ENCODE measurements at regions not wholly inside any gene's neighbourhood (a gene's known extent, or its start where the extent isn't known, plus 50 kb on each side); places are given as distances from the start of the nearest gene placed in this dataset.
"Not testable (repeated sequence)": the region's sequence is repeated elsewhere in the genome, so short reads cannot be mapped to it uniquely, and the experiment has no call there.

- Mint-ChIP-seq H3K4me1 (no peaks in the 10 kb centered on the region), H3K9me3 (peaks cover 4 to 10% (median 9%) of the 10 kb centered on the region in 7 donors), H3K27ac (no peak overlapping the region), H3K36me3 (no peaks in the 10 kb centered on the region), H3K27me3 (no peaks in the 10 kb centered on the region), H3K4me3 (no peak overlapping the region)
- no peak overlapping the region for H3K27ac ChIP-seq (ENCODE audit: insufficient read depth, low read length, poor library complexity, severe bottlenecking)
- peaks cover 0 to 1% of the 10 kb centered on the region in 2 experiments for H3K9me3 ChIP-seq (ENCODE audit: control insufficient read depth in 2 of 2, low read length in 2 of 2)
- H3K27me3 ChIP-seq (ENCODE audit: control insufficient read depth, insufficient read depth, low read length) = no peaks in the 10 kb centered on the region
- no peaks in the 10 kb centered on the region for H3K4me1 ChIP-seq (ENCODE audit: control insufficient read depth, insufficient read depth, low read length, poor library complexity, severe bottlenecking)
- ATAC-seq (ENCODE audit: low read depth in 2 of 2) (no peak), DNase-seq (no peak)
- no peaks in the 10 kb centered on the region for H3K36me3 ChIP-seq (ENCODE audit: control insufficient read depth, insufficient read depth, low read length)
- no peak overlapping the region for H3K4me3 ChIP-seq (ENCODE audit: low read depth, low read length)
Measured at GRCh38 chr20:55094353-55094861, 619.0 kb downstream of the DOK5 start.

- Mint-ChIP-seq H3K27ac (peak overlapping the region in 1 of 3 donors; percentile 29), H3K27me3 (no peaks in the 10 kb centered on the region), H3K4me1 (no peaks in the 10 kb centered on the region), H3K36me3 (no peaks in the 10 kb centered on the region), H3K4me3 (no peak overlapping the region), H3K9me3 (peaks cover 6 to 11% (median 9%) of the 10 kb centered on the region in 7 donors)
- H3K36me3 ChIP-seq (ENCODE audit: control insufficient read depth, insufficient read depth, low read length) = no peaks in the 10 kb centered on the region
- no peaks in the 10 kb centered on the region for H3K27me3 ChIP-seq (ENCODE audit: control insufficient read depth, insufficient read depth, low read length)
- peaks cover 1 to 3% of the 10 kb centered on the region in 2 experiments for H3K9me3 ChIP-seq (ENCODE audit: control insufficient read depth in 2 of 2, low read length in 2 of 2)
- no peak for ATAC-seq (ENCODE audit: low read depth in 2 of 2)
- no peaks in the 10 kb centered on the region for H3K4me1 ChIP-seq (ENCODE audit: control insufficient read depth, insufficient read depth, low read length, poor library complexity, severe bottlenecking)
- no peak overlapping the region for H3K27ac ChIP-seq (ENCODE audit: insufficient read depth, low read length, poor library complexity, severe bottlenecking)
- H3K4me3 ChIP-seq (ENCODE audit: low read depth, low read length) = no peak overlapping the region
- DNase-seq = no peak
Measured at GRCh38 chr20:55090286-55090685, 614.9 kb downstream of the DOK5 start.

GRCh38 chr20:55086421-55086820 is 611.0 kb downstream of the DOK5 start:
- no peak overlapping the region for H3K4me3 Mint-ChIP-seq
- H3K27ac Mint-ChIP-seq = no peak overlapping the region
- no peaks in the 10 kb centered on the region for H3K27me3 ChIP-seq (ENCODE audit: control insufficient read depth, insufficient read depth, low read length)
- no peaks in the 10 kb centered on the region for H3K4me1 Mint-ChIP-seq
- ATAC-seq (ENCODE audit: low read depth in 2 of 2) (no peak), DNase-seq (no peak)
- no peaks in the 10 kb centered on the region for H3K4me1 ChIP-seq (ENCODE audit: control insufficient read depth, insufficient read depth, low read length, poor library complexity, severe bottlenecking)
- no peaks in the 10 kb centered on the region for H3K36me3 Mint-ChIP-seq
- no peaks in the 10 kb centered on the region for H3K36me3 ChIP-seq (ENCODE audit: control insufficient read depth, insufficient read depth, low read length)
- no peak overlapping the region for H3K4me3 ChIP-seq (ENCODE audit: low read depth, low read length)
- no peak overlapping the region for H3K27ac ChIP-seq (ENCODE audit: insufficient read depth, low read length, poor library complexity, severe bottlenecking)
- H3K27me3 Mint-ChIP-seq = no peaks in the 10 kb centered on the region
- peaks cover 3 to 6% of the 10 kb centered on the region in 2 experiments for H3K9me3 ChIP-seq (ENCODE audit: control insufficient read depth in 2 of 2, low read length in 2 of 2)
- H3K9me3 Mint-ChIP-seq = peaks cover 5 to 11% (median 7%) of the 10 kb centered on the region in 7 donors

- Histone ChIP-seq H3K9me3 (ENCODE audit: control insufficient read depth in 2 of 2, low read length in 2 of 2) (peaks cover 0 to 4% of the 10 kb centered on the region in 2 experiments), H3K4me1 (ENCODE audit: control insufficient read depth, insufficient read depth, low read length, poor library complexity, severe bottlenecking) (no peaks in the 10 kb centered on the region), H3K36me3 (ENCODE audit: control insufficient read depth, insufficient read depth, low read length) (no peaks in the 10 kb centered on the region), H3K27ac (ENCODE audit: insufficient read depth, low read length, poor library complexity, severe bottlenecking) (no peak overlapping the region), H3K4me3 (ENCODE audit: low read depth, low read length) (no peak overlapping the region), H3K27me3 (ENCODE audit: control insufficient read depth, insufficient read depth, low read length) (no peaks in the 10 kb centered on the region)
- H3K27me3 Mint-ChIP-seq = no peaks in the 10 kb centered on the region
- no peak for ATAC-seq (ENCODE audit: low read depth in 2 of 2)
- no peaks in the 10 kb centered on the region for H3K4me1 Mint-ChIP-seq
- no peaks in the 10 kb centered on the region for H3K36me3 Mint-ChIP-seq
- no peak overlapping the region for H3K27ac Mint-ChIP-seq
- H3K9me3 Mint-ChIP-seq = peaks cover 5 to 14% (median 9%) of the 10 kb centered on the region in 7 donors
- no peak for DNase-seq
- no peak overlapping the region for H3K4me3 Mint-ChIP-seq
Measured at GRCh38 chr20:55079917-55080316, 604.5 kb downstream of the DOK5 start.

DNA sequence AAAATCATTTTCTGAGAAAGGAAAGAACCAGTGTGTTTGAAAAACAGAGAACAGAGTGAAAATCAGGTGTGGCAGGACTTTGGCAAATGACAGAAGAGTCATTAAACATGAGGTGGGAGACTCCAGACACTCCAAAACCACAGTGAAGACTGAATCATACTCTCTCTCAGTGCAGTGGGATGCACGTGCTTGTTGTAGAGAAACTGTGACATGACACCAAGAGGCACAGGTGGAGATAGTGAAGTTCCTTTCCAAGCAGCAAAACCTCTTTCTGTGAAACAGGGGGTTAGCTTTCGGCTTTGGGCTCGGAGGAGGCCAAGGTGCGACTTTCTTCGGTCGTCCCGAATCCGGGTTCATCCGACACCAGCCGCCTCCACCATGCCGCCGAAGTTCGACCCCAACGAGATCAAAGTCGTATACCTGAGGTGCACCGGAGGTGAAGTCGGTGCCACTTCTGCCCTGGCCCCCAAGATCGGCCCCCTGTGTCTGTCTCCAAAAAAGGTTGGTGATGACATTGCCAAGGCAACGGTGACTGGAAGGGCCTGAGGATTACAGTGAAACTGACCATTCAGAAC is 599.0 kb downstream of the DOK5 start:
- H3K27ac ChIP-seq (ENCODE audit: insufficient read depth, low read length, poor library complexity, severe bottlenecking); H3K4me1 ChIP-seq (ENCODE audit: control insufficient read depth, insufficient read depth, low read length, poor library complexity, severe bottlenecking); H3K4me3 ChIP-seq (ENCODE audit: low read depth, low read length); DNase-seq; ATAC-seq (ENCODE audit: low read depth in 2 of 2); H3K9me3 ChIP-seq (ENCODE audit: control insufficient read depth in 2 of 2, low read length in 2 of 2); H3K4me3 Mint-ChIP-seq; H3K36me3 Mint-ChIP-seq; H3K36me3 ChIP-seq (ENCODE audit: control insufficient read depth, insufficient read depth, low read length); H3K27ac Mint-ChIP-seq; H3K27me3 Mint-ChIP-seq; H3K27me3 ChIP-seq (ENCODE audit: control insufficient read depth, insufficient read depth, low read length); H3K4me1 Mint-ChIP-seq: not testable (repeated sequence)
- H3K9me3 Mint-ChIP-seq = peaks cover 5 to 18% (median 11%) of the 10 kb centered on the region in 7 donors

GRCh38 chr20:55070001-55070400 is 594.6 kb downstream of the DOK5 start:
- no peak overlapping the region for H3K27ac Mint-ChIP-seq
- no peaks in the 10 kb centered on the region for H3K36me3 ChIP-seq (ENCODE audit: control insufficient read depth, insufficient read depth, low read length)
- H3K27me3 ChIP-seq (ENCODE audit: control insufficient read depth, insufficient read depth, low read length) = no peaks in the 10 kb centered on the region
- no peak for DNase-seq
- no peak overlapping the region for H3K4me3 Mint-ChIP-seq
- ATAC-seq (ENCODE audit: low read depth in 2 of 2) = no peak
- no peaks in the 10 kb centered on the region for H3K4me1 ChIP-seq (ENCODE audit: control insufficient read depth, insufficient read depth, low read length, poor library complexity, severe bottlenecking)
- H3K9me3 ChIP-seq (ENCODE audit: control insufficient read depth in 2 of 2, low read length in 2 of 2) = peaks cover 3 to 11% of the 10 kb centered on the region in 2 experiments
- no peak overlapping the region for H3K27ac ChIP-seq (ENCODE audit: insufficient read depth, low read length, poor library complexity, severe bottlenecking)
- peaks cover 2 to 19% (median 8%) of the 10 kb centered on the region in 7 donors for H3K9me3 Mint-ChIP-seq
- no peaks in the 10 kb centered on the region for H3K4me1 Mint-ChIP-seq
- H3K4me3 ChIP-seq (ENCODE audit: low read depth, low read length) = no peak overlapping the region
- H3K36me3 Mint-ChIP-seq = no peaks in the 10 kb centered on the region
- H3K27me3 Mint-ChIP-seq = no peaks in the 10 kb centered on the region

GRCh38 chr20:55067158-55067825 is 591.9 kb downstream of the DOK5 start:
- Mint-ChIP-seq H3K27ac (no peak overlapping the region), H3K4me3 (no peak overlapping the region), H3K4me1 (no peaks in the 10 kb centered on the region), H3K36me3 (no peaks in the 10 kb centered on the region), H3K27me3 (no peaks in the 10 kb centered on the region), H3K9me3 (peaks cover 2 to 30% (median 11%) of the 10 kb centered on the region in 7 donors)
- Histone ChIP-seq H3K27ac (ENCODE audit: insufficient read depth, low read length, poor library complexity, severe bottlenecking) (no peak overlapping the region), H3K9me3 (ENCODE audit: control insufficient read depth in 2 of 2, low read length in 2 of 2) (peaks cover 6 to 11% of the 10 kb centered on the region in 2 experiments), H3K4me3 (ENCODE audit: low read depth, low read length) (no peak overlapping the region), H3K36me3 (ENCODE audit: control insufficient read depth, insufficient read depth, low read length) (no peaks in the 10 kb centered on the region), H3K4me1 (ENCODE audit: control insufficient read depth, insufficient read depth, low read length, poor library complexity, severe bottlenecking) (no peaks in the 10 kb centered on the region), H3K27me3 (ENCODE audit: control insufficient read depth, insufficient read depth, low read length) (no peaks in the 10 kb centered on the region)
- ATAC-seq (ENCODE audit: low read depth in 2 of 2) = no peak
- no peak for DNase-seq

- Mint-ChIP-seq H3K9me3 (peaks cover 0 to 22% (median 7%) of the 10 kb centered on the region in 7 donors), H3K4me1 (no peaks in the 10 kb centered on the region), H3K27me3 (no peaks in the 10 kb centered on the region), H3K4me3 (no peak overlapping the region), H3K27ac (no peak overlapping the region), H3K36me3 (no peaks in the 10 kb centered on the region)
- Histone ChIP-seq H3K27ac (ENCODE audit: insufficient read depth, low read length, poor library complexity, severe bottlenecking) (no peak overlapping the region), H3K4me1 (ENCODE audit: control insufficient read depth, insufficient read depth, low read length, poor library complexity, severe bottlenecking) (no peaks in the 10 kb centered on the region), H3K4me3 (ENCODE audit: low read depth, low read length) (no peak overlapping the region), H3K27me3 (ENCODE audit: control insufficient read depth, insufficient read depth, low read length) (no peaks in the 10 kb centered on the region), H3K9me3 (ENCODE audit: control insufficient read depth in 2 of 2, low read length in 2 of 2) (peaks cover 0 to 3% of the 10 kb centered on the region in 2 experiments), H3K36me3 (ENCODE audit: control insufficient read depth, insufficient read depth, low read length) (no peaks in the 10 kb centered on the region)
- no peak for DNase-seq
- no peak for ATAC-seq (ENCODE audit: low read depth in 2 of 2)
Measured at GRCh38 chr20:55058938-55059337, 583.5 kb downstream of the DOK5 start.

Measured in CD4-positive, CD25-positive, alpha-beta regulatory T cell (primary cell).